Karpas-422 (cell line): ENCODE measurements at regions not wholly inside any gene's neighbourhood (a gene's known extent, or its start where the extent isn't known, plus 50 kb on each side); places are given as distances from the start of the nearest gene placed in this dataset. TPM values are rescaled to one million over a fixed set of nuclear protein-coding genes. Genes with fewer than 3 reads are reported as not detected.
"Not testable (repeated sequence)": the region's sequence is repeated elsewhere in the genome, so short reads cannot be mapped to it uniquely, and the experiment has no call there.

Experiments used
- DNase-seq: peaks from one replicate; pipeline ENCODE4 v3.0.0-alpha.2; 2015
- H2AFZ ChIP-seq: fragments of 200-600 bp; sonication (generic); 2 replicates; pipeline ENCODE4 v1.6.1; 2014; ENCODE audit warnings: antibody characterized with exemption, low read length, mixed read lengths
- H3K27ac ChIP-seq: fragments of 200-600 bp; sonication (generic); 2 replicates; pipeline ENCODE4 v1.5.1; 2014; ENCODE audit warnings: mild to moderate bottlenecking, low read length, moderate library complexity
- H3K27me3 ChIP-seq: fragments of 200-600 bp; sonication (generic); 2 replicates; pipeline ENCODE4 v1.6.1; 2014; ENCODE audit warnings: low read length, mixed read lengths
- H3K36me3 ChIP-seq: fragments of 200-600 bp; sonication (generic); 2 replicates; pipeline ENCODE4 v1.6.1; 2014; ENCODE audit warnings: low read length, mixed read lengths; ENCODE audit not compliant: insufficient read depth
- H3K4me1 ChIP-seq: fragments of 200-600 bp; sonication (generic); 2 replicates; pipeline ENCODE4 v1.6.1; 2014; ENCODE audit warnings: mild to moderate bottlenecking, low read length, mixed read lengths
- H3K4me2 ChIP-seq: fragments of 200-600 bp; sonication (generic); 2 replicates; pipeline ENCODE4 v1.6.1; 2014; ENCODE audit warnings: low read length, low read depth, mild to moderate bottlenecking; ENCODE audit not compliant: poor library complexity, severe bottlenecking
- H3K4me3 ChIP-seq: fragments of 200-600 bp; sonication (generic); 2 replicates; pipeline ENCODE4 v1.5.1; 2014; ENCODE audit warnings: mild to moderate bottlenecking, antibody characterized with exemption, low read length, mixed read lengths
- H3K79me2 ChIP-seq: fragments of 200-600 bp; sonication (generic); 2 replicates; pipeline ENCODE4 v1.6.1; 2014; ENCODE audit warnings: mild to moderate bottlenecking, low read length, mixed read lengths
- H3K9ac ChIP-seq: fragments of 200-600 bp; sonication (generic); 2 replicates; pipeline ENCODE4 v1.6.0; 2014; ENCODE audit warnings: low read length
- H3K9me2 ChIP-seq: fragments of 200-600 bp; sonication (generic), shearing (Covaris generic); replicated peaks from 2 replicates; pipeline ENCODE4 v1.6.0; 2014; ENCODE audit warnings: mild to moderate bottlenecking, low read length, moderate library complexity; ENCODE audit not compliant: insufficient read depth
- H3K9me3 ChIP-seq: fragments of 300-700, 200-600 bp; sonication (generic); 2 replicates; pipeline ENCODE4 v1.6.1; 2014; ENCODE audit warnings: low read length, mixed read lengths
- H4K20me1 ChIP-seq: fragments of 200-600 bp; sonication (generic); 2 replicates; pipeline ENCODE4 v1.6.1; 2014; ENCODE audit warnings: mild to moderate bottlenecking, antibody characterized with exemption, low read length, low read depth; ENCODE audit not compliant: insufficient read depth
- small RNA-seq: library from RNA; depleted of rRNA; stranded (forward); fragments of <200 nt; gene quantifications from one replicate; pipeline ENCODE3, GENCODE V24; 2014

DNA sequence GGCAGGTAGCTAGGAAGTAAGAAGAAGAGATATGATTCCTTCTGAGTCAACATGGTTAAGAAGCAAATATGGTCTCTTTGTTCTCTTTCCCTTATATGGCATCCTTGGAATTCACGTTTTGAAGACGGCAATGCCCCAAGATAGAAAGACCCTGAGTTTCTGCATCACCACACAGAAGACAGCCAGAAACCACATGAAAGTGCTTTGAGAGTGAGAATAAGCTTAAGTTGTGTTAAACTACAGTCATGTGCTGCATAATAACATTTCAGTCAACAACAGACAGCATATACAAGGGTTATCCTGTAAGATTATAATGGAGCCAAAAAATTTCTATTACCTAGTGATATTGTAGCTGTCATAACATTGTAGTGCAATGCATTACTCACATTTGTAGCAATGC lies 89.9 kb upstream of the STEAP1 start:
- Histone ChIP-seq H3K9me3 (no peaks in the 10 kb centered on the region), H4K20me1 (no peaks in the 10 kb centered on the region), H3K9ac (no peak overlapping the region), H3K4me3 (no peak overlapping the region), H3K27me3 (no peaks in the 10 kb centered on the region), H3K4me2 (no peak overlapping the region), H3K79me2 (no peaks in the 10 kb centered on the region), H2AFZ (no peak overlapping the region), H3K9me2 (no peaks in the 10 kb centered on the region), H3K36me3 (no peaks in the 10 kb centered on the region), H3K27ac (no peak overlapping the region), H3K4me1 (no peaks in the 10 kb centered on the region)
- DNase-seq, result no peak

DNA sequence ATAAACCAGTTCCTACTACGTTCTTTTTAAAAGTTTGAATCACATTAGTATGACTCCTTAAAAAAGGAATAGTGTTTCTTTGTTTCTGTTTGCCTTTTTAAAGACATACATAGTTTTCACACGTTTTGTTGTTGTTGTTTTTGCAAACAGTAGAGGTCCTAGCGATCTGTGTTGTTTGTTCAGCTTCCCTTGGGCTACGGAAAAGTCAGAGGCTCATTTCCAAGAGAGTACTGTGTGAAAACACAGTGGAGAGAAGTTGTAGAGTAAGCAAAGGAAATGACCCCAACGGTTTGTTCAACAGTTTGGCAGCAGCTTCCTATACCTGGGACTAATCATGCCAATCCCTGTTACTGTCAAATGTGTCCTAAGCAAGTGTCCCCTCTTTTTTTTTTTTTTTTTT lies 87.1 kb upstream of the STEAP1 start:
- Histone ChIP-seq H3K9ac (no peak overlapping the region), H3K9me3 (no peaks in the 10 kb centered on the region), H3K79me2 (no peaks in the 10 kb centered on the region), H2AFZ (no peak overlapping the region), H4K20me1 (no peaks in the 10 kb centered on the region), H3K9me2 (peaks cover 3% of the 10 kb centered on the region; the same call in 1 of the 2 replicates), H3K4me1 (no peaks in the 10 kb centered on the region), H3K4me2 (no peak overlapping the region), H3K4me3 (no peak overlapping the region), H3K27ac (no peak overlapping the region), H3K27me3 (no peaks in the 10 kb centered on the region), H3K36me3 (no peaks in the 10 kb centered on the region)
- DNase-seq, result no peak

DNA sequence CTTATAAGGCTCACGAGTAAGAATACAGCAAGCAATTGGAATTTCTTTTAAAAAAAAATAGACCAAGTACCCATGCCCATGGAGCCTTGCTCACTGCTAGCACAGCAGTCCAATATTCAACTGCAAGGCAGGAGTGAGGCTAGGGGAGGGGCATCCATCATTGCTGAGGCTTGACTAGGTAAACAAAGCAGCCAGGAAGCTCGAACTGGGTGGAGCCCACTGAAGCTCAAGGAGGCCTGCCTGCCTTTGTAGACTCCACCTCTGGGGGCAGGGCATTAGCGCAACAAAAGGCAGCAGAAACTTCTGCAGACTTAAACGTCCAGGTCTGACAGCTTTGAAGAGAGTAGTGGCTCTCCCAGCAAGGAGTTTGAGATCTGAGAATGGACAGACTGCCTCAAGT lies 84.0 kb upstream of the STEAP1 start:
- H3K4me3 ChIP-seq, H3K79me2 ChIP-seq, H2AFZ ChIP-seq, DNase-seq, H3K9me2 ChIP-seq, H3K4me1 ChIP-seq, H3K9me3 ChIP-seq, H3K9ac ChIP-seq, H3K36me3 ChIP-seq, H4K20me1 ChIP-seq, H3K27me3 ChIP-seq, H3K4me2 ChIP-seq, H3K27ac ChIP-seq: not testable (repeated sequence)

DNA sequence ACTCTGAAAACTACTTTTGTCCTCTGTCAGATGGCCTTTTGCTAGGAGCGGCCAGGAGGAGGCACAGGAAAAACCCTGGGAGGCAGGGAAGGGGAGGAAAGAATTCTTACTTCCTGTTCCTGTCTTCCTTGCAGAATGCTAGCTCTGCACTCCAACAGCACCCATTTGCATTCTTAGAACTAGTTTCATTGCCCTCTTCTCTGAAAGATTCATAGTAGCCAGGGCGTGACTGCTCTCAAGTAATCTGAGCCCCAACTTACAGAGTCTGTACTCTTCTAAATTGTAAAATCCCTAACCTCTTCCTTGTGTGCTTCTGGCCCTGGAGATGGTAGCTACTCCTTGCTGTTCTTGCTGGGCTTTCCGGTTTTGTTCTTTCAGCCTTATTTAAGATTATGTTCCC lies 75.3 kb upstream of the STEAP1 start:
- H3K36me3 ChIP-seq, result no peaks in the 10 kb centered on the region
- H4K20me1 ChIP-seq, result no peaks in the 10 kb centered on the region
- no peaks in the 10 kb centered on the region for H3K9me3 ChIP-seq
- H3K9me2 ChIP-seq, result no peaks in the 10 kb centered on the region
- H2AFZ ChIP-seq, result no peak overlapping the region
- no peak overlapping the region for H3K4me2 ChIP-seq
- no peaks in the 10 kb centered on the region for H3K4me1 ChIP-seq
- H3K79me2 ChIP-seq, result no peaks in the 10 kb centered on the region
- H3K9ac ChIP-seq, result no peak overlapping the region
- DNase-seq, result no peak
- H3K27ac ChIP-seq, result no peak overlapping the region
- no peak overlapping the region for H3K4me3 ChIP-seq
- H3K27me3 ChIP-seq, result no peaks in the 10 kb centered on the region

DNA sequence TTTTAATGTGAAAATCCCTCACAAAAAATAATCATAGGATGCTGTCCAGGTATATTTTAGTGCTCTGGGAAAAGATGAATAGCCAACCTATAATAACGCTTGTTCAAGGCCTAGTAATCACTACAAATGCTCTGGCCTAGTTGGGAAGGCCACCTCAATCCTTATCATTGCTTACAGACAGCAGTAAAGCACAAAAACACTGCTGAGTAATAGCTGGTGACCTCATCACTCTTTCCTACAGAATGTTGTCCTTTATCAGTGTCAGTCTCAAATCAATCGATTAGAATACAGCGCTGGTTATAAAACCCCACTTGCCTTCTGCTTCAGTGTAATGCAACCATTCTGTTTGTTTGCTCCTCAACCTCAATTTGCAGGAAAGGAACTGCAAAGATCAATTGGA lies 72.6 kb upstream of the STEAP1 start:
- no peak overlapping the region for H3K4me2 ChIP-seq
- H3K36me3 ChIP-seq, result no peaks in the 10 kb centered on the region
- no peaks in the 10 kb centered on the region for H3K4me1 ChIP-seq
- H3K9me3 ChIP-seq, result no peaks in the 10 kb centered on the region
- no peaks in the 10 kb centered on the region for H3K9me2 ChIP-seq
- H3K27ac ChIP-seq, result no peak overlapping the region
- H2AFZ ChIP-seq, result no peak overlapping the region
- H4K20me1 ChIP-seq, result no peaks in the 10 kb centered on the region
- no peaks in the 10 kb centered on the region for H3K79me2 ChIP-seq
- H3K9ac ChIP-seq, result no peak overlapping the region
- no peaks in the 10 kb centered on the region for H3K27me3 ChIP-seq
- no peak for DNase-seq
- no peak overlapping the region for H3K4me3 ChIP-seq

DNA sequence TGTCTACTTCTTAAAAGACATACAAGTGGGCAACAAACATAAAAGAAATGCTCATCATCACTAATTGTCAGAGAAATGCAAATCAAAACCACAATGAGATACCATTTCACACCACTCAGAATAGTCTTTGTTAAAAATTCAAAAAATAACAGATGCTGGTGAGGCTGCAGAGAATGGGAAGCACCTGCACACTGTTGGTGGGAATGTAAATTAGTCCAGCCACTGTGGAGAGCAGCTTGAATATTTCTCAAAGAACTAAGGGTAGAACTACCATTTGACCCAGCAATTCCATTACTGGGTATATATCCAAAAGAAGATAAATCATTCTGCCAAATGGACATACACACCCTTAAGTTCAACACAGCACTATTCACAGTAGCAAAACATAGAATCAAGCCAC lies 61.8 kb upstream of the STEAP1 start:
- DNase-seq, result no peak
- Histone ChIP-seq H3K4me1 (no peaks in the 10 kb centered on the region), H3K27ac (no peak overlapping the region), H3K79me2 (no peaks in the 10 kb centered on the region), H3K9ac (no peak overlapping the region), H3K9me3 (no peaks in the 10 kb centered on the region), H3K4me2 (no peak overlapping the region), H3K36me3 (no peaks in the 10 kb centered on the region), H3K4me3 (no peak overlapping the region), H2AFZ (no peak overlapping the region), H3K27me3 (no peaks in the 10 kb centered on the region), H3K9me2 (no peaks in the 10 kb centered on the region), H4K20me1 (no peaks in the 10 kb centered on the region)

DNA sequence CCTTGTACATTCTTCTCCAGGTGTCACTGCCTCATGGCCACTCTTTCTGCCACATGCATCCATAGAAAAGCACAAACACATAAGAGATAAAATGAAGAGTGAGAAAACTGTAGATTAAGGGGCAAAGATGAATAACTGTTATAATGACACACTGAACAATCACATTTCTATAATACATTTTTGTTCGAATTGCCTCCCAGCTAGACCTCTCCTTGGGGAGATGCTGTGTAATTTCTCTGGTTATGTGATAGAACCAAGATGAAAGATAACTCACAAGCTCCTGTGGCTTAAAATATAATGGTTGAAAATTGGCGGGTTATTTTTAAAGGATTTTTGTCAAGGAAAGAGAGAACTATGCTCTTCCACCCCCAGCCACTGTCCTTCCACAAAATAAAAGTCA lies 60.2 kb upstream of the STEAP1 start:
- Histone ChIP-seq H3K27me3 (no peaks in the 10 kb centered on the region), H3K79me2 (no peaks in the 10 kb centered on the region), H3K9ac (no peak overlapping the region), H3K4me1 (no peaks in the 10 kb centered on the region), H3K36me3 (no peaks in the 10 kb centered on the region), H3K4me2 (no peak overlapping the region), H2AFZ (no peak overlapping the region), H3K9me3 (no peaks in the 10 kb centered on the region), H3K27ac (no peak overlapping the region), H3K4me3 (no peak overlapping the region), H4K20me1 (no peaks in the 10 kb centered on the region), H3K9me2 (no peaks in the 10 kb centered on the region)
- no peak for DNase-seq

Small RNA genes lying in the stretch of these regions (small RNA-seq; reads per million reads assigned to genes)
- gene RNU6-274P, result not detected
